Progenitor cell of endocrine pancreas (in vitro differentiated cells): ENCODE measurements at regions not wholly inside any gene's neighbourhood (a gene's known extent, or its start where the extent isn't known, plus 50 kb on each side); places are given as distances from the start of the nearest gene placed in this dataset.

Source experiments
- DNase-seq: peaks from one replicate; pipeline ENCODE4 v3.0.0; 2021; ENCODE audit warnings: low spot score; ENCODE audit not compliant: unreplicated experiment
- H3K27ac Mint-ChIP-seq: 2 replicates; pipeline ENCODE4 v1.8.0; 2021; ENCODE audit warnings: mild to moderate bottlenecking, moderate library complexity, mixed read lengths
- H3K27me3 Mint-ChIP-seq: 2 replicates; pipeline ENCODE4 v1.8.0; 2021; ENCODE audit warnings: mixed read lengths
- H3K36me3 Mint-ChIP-seq: 2 replicates; pipeline ENCODE4 v1.8.0; 2022; ENCODE audit warnings: mixed read lengths; ENCODE audit not compliant: insufficient read depth
- H3K4me1 Mint-ChIP-seq: 2 replicates; pipeline ENCODE4 v1.8.0; 2021; ENCODE audit warnings: low read depth, mixed read lengths
- H3K4me3 Mint-ChIP-seq: 2 replicates; pipeline ENCODE4 v1.8.0; 2021; ENCODE audit warnings: low read depth, mild to moderate bottlenecking, moderate library complexity, mixed read lengths
- H3K9me3 Mint-ChIP-seq: 2 replicates; pipeline ENCODE4 v1.8.0; 2021; ENCODE audit warnings: low read depth, mixed read lengths
- CTCF ChIP-seq: fragments of 200-600 bp; sonication (generic); IDR thresholded peaks from one replicate; pipeline ENCODE4 v1.5.0; 2021; ENCODE audit warnings: antibody characterized with exemption, mild to moderate bottlenecking; ENCODE audit not compliant: unreplicated experiment

- H3K27ac Mint-ChIP-seq: no peak overlapping the region
- H3K27me3 Mint-ChIP-seq: no peaks in the 10 kb centered on the region
- no peak for DNase-seq
- peaks cover 8% of the 10 kb centered on the region for H3K4me1 Mint-ChIP-seq
- H3K36me3 Mint-ChIP-seq: no peaks in the 10 kb centered on the region
- TF ChIP-seq CTCF: no peak
- peaks cover 13% of the 10 kb centered on the region for H3K9me3 Mint-ChIP-seq
- no peak overlapping the region for H3K4me3 Mint-ChIP-seq
Observed at GRCh38 chr12:90773491-90773890, 181.5 kb downstream of the CCER1 start.

GRCh38 chr12:90770861-90771260 is 184.1 kb downstream of the CCER1 start:
- peaks cover 8% of the 10 kb centered on the region for H3K4me1 Mint-ChIP-seq
- no peak overlapping the region for H3K4me3 Mint-ChIP-seq
- no peak for TF ChIP-seq CTCF
- peaks cover 12% of the 10 kb centered on the region for H3K9me3 Mint-ChIP-seq
- no peak overlapping the region for H3K27ac Mint-ChIP-seq
- no peaks in the 10 kb centered on the region for H3K27me3 Mint-ChIP-seq
- H3K36me3 Mint-ChIP-seq: no peaks in the 10 kb centered on the region
- DNase-seq: no peak

GRCh38 chr12:90757957-90758356 is 197.0 kb downstream of the CCER1 start:
- no peak for DNase-seq
- Mint-ChIP-seq H3K36me3 (no peaks in the 10 kb centered on the region), H3K4me3 (no peak overlapping the region), H3K4me1 (no peaks in the 10 kb centered on the region), H3K9me3 (peaks cover 3% of the 10 kb centered on the region), H3K27me3 (no peaks in the 10 kb centered on the region), H3K27ac (no peak overlapping the region)
- TF ChIP-seq CTCF: no peak

GRCh38 chr12:90745211-90745610 is 209.8 kb downstream of the CCER1 start:
- H3K27me3 Mint-ChIP-seq: no peaks in the 10 kb centered on the region
- peaks cover 6% of the 10 kb centered on the region for H3K9me3 Mint-ChIP-seq

GRCh38 chr12:90741611-90742010 is 213.4 kb downstream of the CCER1 start:
- Mint-ChIP-seq H3K4me3 (no peak overlapping the region), H3K27me3 (no peaks in the 10 kb centered on the region), H3K4me1 (no peaks in the 10 kb centered on the region), H3K27ac (no peak overlapping the region), H3K9me3 (peaks cover 16% of the 10 kb centered on the region), H3K36me3 (no peaks in the 10 kb centered on the region)
- TF ChIP-seq CTCF: no peak
- no peak for DNase-seq

More at GRCh38 chr12:90745211-90745610, 209.8 kb downstream of the CCER1 start:
- no peak overlapping the region for H3K27ac Mint-ChIP-seq
- no peak for DNase-seq
- no peaks in the 10 kb centered on the region for H3K4me1 Mint-ChIP-seq
- no peak overlapping the region for H3K4me3 Mint-ChIP-seq
- TF ChIP-seq CTCF: no peak
- no peaks in the 10 kb centered on the region for H3K36me3 Mint-ChIP-seq
